GM20431 (cell line): ENCODE measurements at regions not wholly inside any gene's neighbourhood (a gene's known extent, or its start where the extent isn't known, plus 50 kb on each side); places are given as distances from the start of the nearest gene placed in this dataset.

Experiments used
- in situ Hi-C: fragments of 300-500 bp; cut with MseI, MboI; formaldehyde crosslinking; loops from one replicate; pipeline ENCODE4 v1.15.0; 2020; ENCODE audit warnings: low sequenced_read_pairs; ENCODE audit not compliant: unreplicated experiment

DNA sequence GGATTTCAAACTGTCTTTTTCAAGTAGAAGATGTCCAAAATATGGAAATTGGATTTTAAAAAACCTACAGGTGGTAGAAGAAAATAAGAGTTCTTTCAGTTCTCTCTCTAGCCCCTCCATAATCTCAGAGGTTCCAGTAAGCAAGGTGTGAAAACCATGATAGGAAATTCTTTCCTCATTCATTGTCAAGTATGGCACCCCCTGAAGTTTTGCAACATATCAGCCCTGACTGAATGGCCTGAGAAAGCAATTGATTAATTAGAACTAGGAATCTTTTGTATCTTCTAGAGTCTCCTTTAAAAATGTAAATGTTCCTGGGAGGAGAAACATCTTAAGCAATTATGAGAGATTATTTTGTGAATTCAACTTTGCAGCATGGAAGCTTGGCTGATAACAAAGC, 198.7 kb upstream of the STXBP5 start:
- in situ Hi-C loops = no loop called here

GRCh38 chr6:147007441-147007840, 196.8 kb upstream of the STXBP5 start:
- in situ Hi-C loops = no loop called here

DNA sequence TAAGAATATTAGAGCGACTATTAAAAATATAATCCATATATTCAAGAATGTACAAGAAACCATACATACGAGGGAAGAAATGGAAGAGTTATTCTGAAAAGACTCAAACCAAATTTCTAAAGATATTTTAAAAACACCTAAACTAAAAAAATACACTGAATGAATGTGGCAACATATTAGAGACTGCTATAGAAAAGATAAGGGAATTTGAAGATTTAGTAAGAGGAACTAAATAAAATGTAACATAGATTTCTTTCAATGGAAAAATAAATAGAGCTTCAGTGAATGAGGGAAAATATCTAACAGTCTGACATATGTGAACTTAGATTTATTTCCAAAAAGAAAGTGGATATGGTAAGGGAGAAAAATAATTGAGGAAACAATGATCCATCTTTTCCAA, 194.9 kb upstream of the STXBP5 start:
- in situ Hi-C loops = no loop called here

- in situ Hi-C loops = no loop called here
These were observed 188.5 kb upstream of the STXBP5 start for GRCh38 chr6:147015674-147016073.

- in situ Hi-C loops = no loop called here
These were observed 187.8 kb upstream of the STXBP5 start for GRCh38 chr6:147016440-147016839.

DNA sequence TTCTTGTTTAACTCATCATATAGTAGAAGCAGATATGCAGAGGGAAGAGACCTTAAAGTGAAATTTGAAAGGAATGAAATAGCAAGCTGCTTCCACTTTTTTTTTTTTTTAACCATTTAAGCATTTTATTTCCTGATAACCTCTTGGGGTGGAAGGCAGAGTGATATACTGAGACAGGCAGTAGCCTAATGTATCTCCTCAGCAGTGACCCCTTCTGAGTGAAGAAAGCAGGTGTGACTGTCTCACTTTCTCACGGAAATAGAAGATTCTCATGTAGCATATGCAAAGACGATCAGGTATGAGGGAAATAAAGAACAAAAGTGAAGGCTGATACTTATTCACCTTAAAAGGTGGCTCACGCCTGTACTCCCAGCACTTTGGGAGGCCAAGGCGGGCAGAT, 187.1 kb upstream of the STXBP5 start:
- in situ Hi-C loops = no loop called here

- in situ Hi-C loops = no loop called here
These were observed 185.2 kb upstream of the STXBP5 start for GRCh38 chr6:147019001-147019400.

- in situ Hi-C loops = no loop called here
These were observed 182.2 kb upstream of the STXBP5 start for GRCh38 chr6:147022041-147022440.

DNA sequence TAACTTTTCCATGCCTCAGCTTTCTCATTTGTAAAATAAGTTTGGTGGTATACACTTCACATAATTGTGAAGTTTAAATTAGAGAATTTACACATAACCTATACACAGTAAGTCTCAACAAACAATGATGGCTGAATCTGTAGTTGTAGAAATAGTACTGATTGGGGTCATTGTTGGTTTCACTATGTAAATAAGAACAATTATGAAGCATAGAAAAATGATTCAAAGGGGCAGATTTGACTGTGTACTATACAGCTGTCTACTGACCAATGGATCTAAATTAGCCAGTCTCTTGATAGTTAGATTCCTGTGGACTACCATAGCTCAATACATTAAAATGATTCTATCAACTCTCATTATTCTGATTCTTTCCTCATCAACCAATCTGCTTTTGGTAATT, 181.1 kb upstream of the STXBP5 start:
- in situ Hi-C loops = no loop called here

- in situ Hi-C loops = no loop called here
These were observed 180.6 kb upstream of the STXBP5 start for GRCh38 chr6:147023581-147023980.

- in situ Hi-C loops = no loop called here
These were observed 174.3 kb upstream of the STXBP5 start for GRCh38 chr6:147029923-147030322.

DNA sequence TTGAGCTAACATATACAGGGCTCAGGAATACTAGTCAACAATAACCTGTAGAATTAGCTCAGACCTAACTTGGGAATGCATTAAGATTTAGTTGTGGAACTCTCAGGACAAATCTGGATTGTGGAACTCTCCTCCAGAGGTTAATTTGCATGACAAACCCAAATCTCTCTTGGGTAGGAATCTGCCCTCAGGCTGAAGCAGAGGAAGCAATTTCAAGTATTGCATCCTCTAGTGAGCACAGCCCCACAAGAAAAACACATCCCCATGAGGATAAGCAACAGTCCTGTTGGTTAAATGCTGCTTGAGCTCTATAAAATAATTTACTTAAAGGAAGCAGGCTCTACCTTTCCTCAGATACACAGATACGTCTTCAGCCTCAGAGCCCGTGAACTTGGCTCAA, 170.9 kb upstream of the STXBP5 start:
- in situ Hi-C loops = no loop called here

DNA sequence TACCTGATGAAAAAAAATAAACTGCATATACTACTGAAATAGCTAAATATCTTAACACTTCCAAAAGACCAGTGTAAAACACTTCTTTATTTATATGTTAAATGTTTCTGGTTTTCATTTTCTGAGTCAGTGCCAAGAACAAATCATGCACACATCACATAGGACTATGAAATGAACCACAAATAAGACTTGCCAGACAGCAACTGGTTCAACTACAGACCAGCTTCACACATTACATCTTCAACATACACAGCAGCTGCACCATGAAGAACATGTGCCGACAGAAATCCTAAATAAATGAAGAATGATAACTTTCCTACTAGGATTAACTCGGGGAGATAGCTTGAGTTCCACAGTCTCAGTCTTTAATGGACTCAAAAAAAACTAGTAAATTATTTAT, 168.3 kb upstream of the STXBP5 start:
- in situ Hi-C loops = no loop called here

GRCh38 chr6:147037881-147038280, 166.3 kb upstream of the STXBP5 start:
- in situ Hi-C loops = no loop called here

DNA sequence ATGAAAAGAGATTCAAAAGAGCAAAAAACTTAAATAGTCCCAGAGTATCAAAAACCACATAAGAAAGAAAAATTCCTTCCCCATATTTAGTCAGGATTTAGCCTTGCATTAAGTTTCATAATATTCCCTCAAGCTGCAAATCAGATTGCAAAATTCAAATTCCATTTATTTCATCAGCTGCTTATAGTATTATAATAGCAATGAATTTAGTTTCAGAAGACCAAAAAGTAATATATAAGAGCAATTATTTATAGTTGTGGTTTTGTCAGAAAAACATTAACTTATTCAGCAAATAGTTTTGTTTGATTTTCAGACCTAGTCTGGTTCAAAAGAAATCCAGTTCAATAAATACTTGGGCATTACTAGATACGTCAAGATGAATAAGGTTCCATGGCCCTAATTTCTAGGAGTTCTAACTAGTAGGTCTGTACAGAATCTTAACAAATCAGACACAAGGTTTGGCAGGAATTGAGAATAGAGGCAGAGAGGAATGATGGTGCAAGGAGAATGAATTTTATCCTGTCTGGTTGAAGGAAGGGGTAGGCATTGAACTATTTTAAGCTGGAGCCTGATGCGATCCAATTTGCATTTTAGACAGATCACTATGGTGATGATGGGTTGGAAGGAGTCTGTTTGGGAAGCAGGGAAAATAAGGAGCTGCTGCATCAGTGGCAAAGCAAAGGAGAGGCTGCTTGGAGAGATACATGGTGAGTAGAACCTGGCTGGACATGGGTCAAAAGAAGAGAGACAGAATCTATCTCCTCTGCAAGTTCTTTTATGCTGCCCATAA, 163.9 kb upstream of the STXBP5 start:
- in situ Hi-C loops = no loop called here

DNA sequence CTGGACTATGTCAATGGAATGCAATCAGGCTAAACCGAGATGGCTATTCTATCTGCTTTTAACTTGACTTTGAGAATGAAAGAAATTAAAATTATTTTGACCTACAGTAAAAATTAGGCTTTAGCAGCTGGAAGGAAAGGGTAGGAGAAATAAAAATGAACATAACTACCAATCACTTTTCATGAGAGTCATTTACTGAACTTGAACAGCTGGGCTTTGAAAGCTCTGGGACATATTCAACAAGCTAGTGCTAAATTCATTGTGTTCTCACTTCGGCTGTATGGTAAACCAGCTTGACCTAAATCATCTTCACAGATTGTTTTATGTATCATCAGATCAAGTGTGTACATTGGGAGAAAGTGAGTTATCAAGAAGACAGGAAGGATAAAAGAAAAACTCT, 161.5 kb upstream of the STXBP5 start:
- in situ Hi-C loops = no loop called here

GRCh38 chr6:147043994-147044477, 160.2 kb upstream of the STXBP5 start:
- in situ Hi-C loops = no loop called here

GRCh38 chr6:147046141-147046877, 157.9 kb upstream of the STXBP5 start:
- in situ Hi-C loops = no loop called here

GRCh38 chr6:147048930-147049329, 155.3 kb upstream of the STXBP5 start:
- in situ Hi-C loops = no loop called here

DNA sequence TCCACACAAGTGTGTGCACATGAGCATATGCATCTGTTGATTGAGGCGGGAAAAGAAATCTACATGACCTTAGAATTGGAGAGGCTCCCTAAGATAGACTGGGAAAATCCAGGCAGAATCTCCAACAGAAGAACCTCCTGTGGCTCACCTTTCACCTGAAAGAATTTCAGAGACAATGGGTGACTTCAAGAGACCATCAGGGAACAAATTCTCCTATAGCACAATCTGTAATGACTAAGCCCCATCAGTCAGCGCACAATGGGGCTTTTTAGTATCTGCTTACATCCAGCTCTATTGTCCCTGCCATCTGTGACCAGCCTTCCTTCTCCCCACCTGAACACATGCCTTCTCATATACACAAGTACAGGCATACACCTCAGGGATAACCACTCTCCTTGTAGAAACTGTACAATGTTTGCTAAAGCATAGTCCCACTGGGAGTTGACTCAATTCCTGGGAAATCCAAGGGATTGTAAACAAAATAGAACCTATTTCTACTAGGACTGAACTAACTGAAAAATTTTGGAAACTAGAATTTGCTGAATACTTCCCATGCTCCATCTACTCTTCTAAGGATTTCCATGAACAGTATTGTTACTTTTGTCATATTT, 150.8 kb upstream of the STXBP5 start:
- in situ Hi-C loops = no loop called here

GRCh38 chr6:147054158-147054557, 150.1 kb upstream of the STXBP5 start:
- in situ Hi-C loops = no loop called here
